SK-N-SH (cell line): ENCODE measurements at regions not wholly inside any gene's neighbourhood (a gene's known extent, or its start where the extent isn't known, plus 50 kb on each side); places are given as distances from the start of the nearest gene placed in this dataset.

Experiments
- ELF1 ChIP-seq: IDR thresholded peaks from 2 replicates; pipeline ENCODE4 v1.4.0; 2012
- MAX ChIP-seq: IDR thresholded peaks from 2 replicates; pipeline ENCODE4 v1.4.0; 2012; ENCODE audit warnings: low read depth
- MXI1 ChIP-seq: IDR thresholded peaks from 2 replicates; pipeline ENCODE4 v1.6.1; 2012; ENCODE audit warnings: mild to moderate bottlenecking, low read depth, low read length, improper control_type of control experiment
- RAD21 ChIP-seq: IDR thresholded peaks from 2 replicates; pipeline ENCODE4 v1.6.1; 2012; ENCODE audit warnings: mild to moderate bottlenecking, low read length
- RFX5 ChIP-seq: IDR thresholded peaks from 2 replicates; pipeline ENCODE4 v1.6.1; 2012; ENCODE audit warnings: mild to moderate bottlenecking, improper control_type of control experiment, low read length
- TCF12 ChIP-seq: IDR thresholded peaks from 2 replicates; pipeline ENCODE4 v1.4.0; 2012
- TEAD4 ChIP-seq: IDR thresholded peaks from 2 replicates; pipeline ENCODE4 v1.4.0; 2012; ENCODE audit warnings: mild to moderate bottlenecking, borderline replicate concordance; ENCODE audit not compliant: insufficient read depth
- TF ChIP-seq, protein P1 (sequence below): fragments of 200-600 bp; sonication (generic); IDR thresholded peaks from 2 replicates; pipeline ENCODE4 v1.6.1; 2017; ENCODE audit warnings: antibody characterized with exemption, mild to moderate bottlenecking, moderate library complexity
- TF ChIP-seq, protein P2 (sequence below): IDR thresholded peaks from 2 replicates; pipeline ENCODE4 v1.6.1; 2012; ENCODE audit warnings: mild to moderate bottlenecking, low read depth, low read length, moderate library complexity
- TF ChIP-seq, protein P3 (sequence below): fragments of 150-350 bp; IDR thresholded peaks from 2 replicates; pipeline ENCODE4 v1.6.1; 2017; ENCODE audit warnings: antibody characterized with exemption, low read length, low read depth, borderline replicate concordance

- TF ChIP-seq, protein P1, sequence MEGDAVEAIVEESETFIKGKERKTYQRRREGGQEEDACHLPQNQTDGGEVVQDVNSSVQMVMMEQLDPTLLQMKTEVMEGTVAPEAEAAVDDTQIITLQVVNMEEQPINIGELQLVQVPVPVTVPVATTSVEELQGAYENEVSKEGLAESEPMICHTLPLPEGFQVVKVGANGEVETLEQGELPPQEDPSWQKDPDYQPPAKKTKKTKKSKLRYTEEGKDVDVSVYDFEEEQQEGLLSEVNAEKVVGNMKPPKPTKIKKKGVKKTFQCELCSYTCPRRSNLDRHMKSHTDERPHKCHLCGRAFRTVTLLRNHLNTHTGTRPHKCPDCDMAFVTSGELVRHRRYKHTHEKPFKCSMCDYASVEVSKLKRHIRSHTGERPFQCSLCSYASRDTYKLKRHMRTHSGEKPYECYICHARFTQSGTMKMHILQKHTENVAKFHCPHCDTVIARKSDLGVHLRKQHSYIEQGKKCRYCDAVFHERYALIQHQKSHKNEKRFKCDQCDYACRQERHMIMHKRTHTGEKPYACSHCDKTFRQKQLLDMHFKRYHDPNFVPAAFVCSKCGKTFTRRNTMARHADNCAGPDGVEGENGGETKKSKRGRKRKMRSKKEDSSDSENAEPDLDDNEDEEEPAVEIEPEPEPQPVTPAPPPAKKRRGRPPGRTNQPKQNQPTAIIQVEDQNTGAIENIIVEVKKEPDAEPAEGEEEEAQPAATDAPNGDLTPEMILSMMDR, result no peak
- TF ChIP-seq MXI1, result no peak
- TF ChIP-seq RFX5, result no peak
- TF ChIP-seq TCF12, result no peak
- TF ChIP-seq, protein P2, sequence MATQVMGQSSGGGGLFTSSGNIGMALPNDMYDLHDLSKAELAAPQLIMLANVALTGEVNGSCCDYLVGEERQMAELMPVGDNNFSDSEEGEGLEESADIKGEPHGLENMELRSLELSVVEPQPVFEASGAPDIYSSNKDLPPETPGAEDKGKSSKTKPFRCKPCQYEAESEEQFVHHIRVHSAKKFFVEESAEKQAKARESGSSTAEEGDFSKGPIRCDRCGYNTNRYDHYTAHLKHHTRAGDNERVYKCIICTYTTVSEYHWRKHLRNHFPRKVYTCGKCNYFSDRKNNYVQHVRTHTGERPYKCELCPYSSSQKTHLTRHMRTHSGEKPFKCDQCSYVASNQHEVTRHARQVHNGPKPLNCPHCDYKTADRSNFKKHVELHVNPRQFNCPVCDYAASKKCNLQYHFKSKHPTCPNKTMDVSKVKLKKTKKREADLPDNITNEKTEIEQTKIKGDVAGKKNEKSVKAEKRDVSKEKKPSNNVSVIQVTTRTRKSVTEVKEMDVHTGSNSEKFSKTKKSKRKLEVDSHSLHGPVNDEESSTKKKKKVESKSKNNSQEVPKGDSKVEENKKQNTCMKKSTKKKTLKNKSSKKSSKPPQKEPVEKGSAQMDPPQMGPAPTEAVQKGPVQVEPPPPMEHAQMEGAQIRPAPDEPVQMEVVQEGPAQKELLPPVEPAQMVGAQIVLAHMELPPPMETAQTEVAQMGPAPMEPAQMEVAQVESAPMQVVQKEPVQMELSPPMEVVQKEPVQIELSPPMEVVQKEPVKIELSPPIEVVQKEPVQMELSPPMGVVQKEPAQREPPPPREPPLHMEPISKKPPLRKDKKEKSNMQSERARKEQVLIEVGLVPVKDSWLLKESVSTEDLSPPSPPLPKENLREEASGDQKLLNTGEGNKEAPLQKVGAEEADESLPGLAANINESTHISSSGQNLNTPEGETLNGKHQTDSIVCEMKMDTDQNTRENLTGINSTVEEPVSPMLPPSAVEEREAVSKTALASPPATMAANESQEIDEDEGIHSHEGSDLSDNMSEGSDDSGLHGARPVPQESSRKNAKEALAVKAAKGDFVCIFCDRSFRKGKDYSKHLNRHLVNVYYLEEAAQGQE, result no peak
- TF ChIP-seq TEAD4, result no peak
- TF ChIP-seq RAD21, result no peak
- TF ChIP-seq, protein P3, sequence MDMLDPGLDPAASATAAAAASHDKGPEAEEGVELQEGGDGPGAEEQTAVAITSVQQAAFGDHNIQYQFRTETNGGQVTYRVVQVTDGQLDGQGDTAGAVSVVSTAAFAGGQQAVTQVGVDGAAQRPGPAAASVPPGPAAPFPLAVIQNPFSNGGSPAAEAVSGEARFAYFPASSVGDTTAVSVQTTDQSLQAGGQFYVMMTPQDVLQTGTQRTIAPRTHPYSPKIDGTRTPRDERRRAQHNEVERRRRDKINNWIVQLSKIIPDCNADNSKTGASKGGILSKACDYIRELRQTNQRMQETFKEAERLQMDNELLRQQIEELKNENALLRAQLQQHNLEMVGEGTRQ, result no peak
- no peak for TF ChIP-seq ELF1
- TF ChIP-seq MAX, result no peak
Measured at GRCh38 chr10:61064356-61064755, 120.4 kb upstream of the RHOBTB1 start.
